Limb (tissue), 2 donors: ENCODE measurements at regions not wholly inside any gene's neighbourhood (a gene's known extent, or its start where the extent isn't known, plus 50 kb on each side); places are given as distances from the start of the nearest gene placed in this dataset.
A peak's percentile ranks its signal among the peaks of the same experiment; 100 is the strongest.

Source experiments
- DNase-seq, 2 donors: peaks; one replicate each; pipeline ENCODE4 v3.0.0-alpha.2; 2016; ENCODE audit errors: extremely low spot score in 2 of 2

- no peak for DNase-seq
Measured at GRCh38 chr13:99650410-99650809, 149.1 kb downstream of the TM9SF2 start.

- no peak for DNase-seq
Measured at GRCh38 chr13:99648927-99649326, 147.7 kb downstream of the TM9SF2 start.

GRCh38 chr13:99648066-99648665, 146.9 kb downstream of the TM9SF2 start:
- DNase-seq, result no peak

- no peak for DNase-seq
Measured at GRCh38 chr13:99647596-99647985, 146.3 kb downstream of the TM9SF2 start.

- DNase-seq, result no peak
Measured at GRCh38 chr13:99646866-99647595, 145.8 kb downstream of the TM9SF2 start.

- no peak for DNase-seq
Measured at GRCh38 chr13:99642841-99643240, 141.6 kb downstream of the TM9SF2 start.

GRCh38 chr13:99642006-99642405, 140.7 kb downstream of the TM9SF2 start:
- DNase-seq, result no peak

GRCh38 chr13:99640260-99640659, 139.0 kb downstream of the TM9SF2 start:
- DNase-seq, result no peak

GRCh38 chr13:99639126-99639525, 137.9 kb downstream of the TM9SF2 start:
- no peak for DNase-seq

- DNase-seq, result no peak
Measured at GRCh38 chr13:99636728-99637353, 135.6 kb downstream of the TM9SF2 start.

GRCh38 chr13:99636306-99636705, 135.0 kb downstream of the TM9SF2 start:
- DNase-seq, result no peak

GRCh38 chr13:99634672-99635071, 133.4 kb downstream of the TM9SF2 start:
- DNase-seq, result no peak

- no peak for DNase-seq
Measured at GRCh38 chr13:99630269-99630898, 129.1 kb downstream of the TM9SF2 start.

GRCh38 chr13:99629641-99630040, 128.4 kb downstream of the TM9SF2 start:
- DNase-seq, result no peak

GRCh38 chr13:99628442-99628841, 127.2 kb downstream of the TM9SF2 start:
- DNase-seq, result no peak

- DNase-seq, result peak in 1 of 2 donors; percentile 23
Measured at GRCh38 chr13:99626461-99627082, 125.3 kb downstream of the TM9SF2 start.

GRCh38 chr13:99624936-99625540, 123.8 kb downstream of the TM9SF2 start:
- DNase-seq, result no peak

- DNase-seq, result no peak
Measured at GRCh38 chr13:99620806-99621205, 119.5 kb downstream of the TM9SF2 start.

GRCh38 chr13:99619207-99619606, 117.9 kb downstream of the TM9SF2 start:
- no peak for DNase-seq

GRCh38 chr13:99617474-99618255, 116.4 kb downstream of the TM9SF2 start:
- peak; percentile 46 to 57 for DNase-seq

GRCh38 chr13:99614465-99614885, 113.2 kb downstream of the TM9SF2 start:
- no peak for DNase-seq
